Tibial artery (tissue), 4 donors: ENCODE measurements at regions not wholly inside any gene's neighbourhood (a gene's known extent, or its start where the extent isn't known, plus 50 kb on each side); places are given as distances from the start of the nearest gene placed in this dataset.

Experiments used
- DNase-seq, 2 donors: peaks; one replicate each; pipeline ENCODE4 v3.0.0-alpha.2; 2019
- H3K27ac ChIP-seq, 2 donors: fragments of 200-600 bp; sonication (generic) in 1 of 2; 1 replicate in 1 of 2; 2 replicates in 1 of 2; pipeline ENCODE4 v1.5.1; 2018 to 2019; ENCODE audit warnings: mild to moderate bottlenecking in 1 of 2
- H3K27me3 ChIP-seq, 2 donors: fragments of 200-600 bp; sonication (generic) in 1 of 2; one replicate each; pipeline versions ENCODE4 v1.5.1 to v1.6.0; 2016 to 2019
- H3K36me3 ChIP-seq, 3 donors: fragments of 200-600 bp; sonication (generic) in 2 of 3; one replicate each; pipeline ENCODE4 v1.5.1; 2016 to 2019; ENCODE audit warnings: mild to moderate bottlenecking in 2 of 3
- H3K4me1 ChIP-seq, 4 donors: fragments of 200-600 bp; sonication (generic) in 2 of 4; 1 replicate in 3 of 4; 2 replicates in 1 of 4; pipeline ENCODE4 v1.5.1; 2016 to 2019
- H3K4me3 ChIP-seq, 2 donors: fragments of 200-600 bp; sonication (generic) in 1 of 2; 1 replicate in 1 of 2; 2 replicates in 1 of 2; pipeline ENCODE4 v1.5.1; 2018 to 2019; ENCODE audit warnings: mild to moderate bottlenecking in 2 of 2
- H3K9me3 ChIP-seq, 3 donors: fragments of 200-600 bp; sonication (generic) in 1 of 3; one replicate each; pipeline ENCODE4 v1.5.1; 2016 to 2019
- intact Hi-C: fragments of 100-400 bp; cut with DNase I; formaldehyde crosslinking; loops from one replicate; pipeline ENCODE4 v1.15.0; 2023; ENCODE audit warnings: low total_unique reads
- TF ChIP-seq, protein P1 (sequence below), 2 experiments: fragments of 200-600 bp in 1 of 2; fragments of 450-650 bp in 1 of 2; IDR thresholded peaks; one replicate each; pipeline ENCODE4 v1.5.1; 2017 to 2019; ENCODE audit warnings: antibody characterized with exemption in 2 of 2, mild to moderate bottlenecking in 1 of 2, moderate library complexity in 1 of 2

DNA sequence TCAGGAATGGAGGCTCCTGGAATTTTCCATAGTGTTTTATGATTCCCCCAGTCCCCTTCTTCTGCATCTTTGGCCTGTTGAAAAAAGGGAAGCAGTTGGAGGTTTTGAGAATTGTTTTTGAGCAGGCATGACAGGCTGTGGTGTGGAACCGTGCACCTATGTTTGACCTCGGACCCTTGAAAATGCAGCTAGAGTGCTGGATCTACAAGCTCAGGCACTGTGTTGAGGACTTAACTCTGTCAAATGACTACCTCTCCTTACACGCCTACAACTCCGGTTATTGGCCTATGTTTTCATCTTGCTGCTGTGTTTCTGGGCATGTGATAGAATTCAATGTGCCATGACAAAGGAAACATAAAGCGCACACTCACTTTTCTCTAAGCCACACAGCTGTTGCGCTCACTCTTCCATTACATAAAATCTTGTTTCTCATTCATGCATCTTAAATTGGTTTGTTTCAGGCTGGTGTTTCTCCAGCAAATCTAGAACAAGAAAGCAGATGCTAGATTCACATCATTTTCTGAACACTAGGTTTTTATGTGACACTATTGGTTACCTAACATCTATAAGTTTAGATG lies 616.6 kb downstream of the FGF9 start:
- no peaks in the 10 kb centered on the region for H3K36me3 ChIP-seq
- H3K27me3 ChIP-seq = no peaks in the 10 kb centered on the region
- TF ChIP-seq, protein P1, sequence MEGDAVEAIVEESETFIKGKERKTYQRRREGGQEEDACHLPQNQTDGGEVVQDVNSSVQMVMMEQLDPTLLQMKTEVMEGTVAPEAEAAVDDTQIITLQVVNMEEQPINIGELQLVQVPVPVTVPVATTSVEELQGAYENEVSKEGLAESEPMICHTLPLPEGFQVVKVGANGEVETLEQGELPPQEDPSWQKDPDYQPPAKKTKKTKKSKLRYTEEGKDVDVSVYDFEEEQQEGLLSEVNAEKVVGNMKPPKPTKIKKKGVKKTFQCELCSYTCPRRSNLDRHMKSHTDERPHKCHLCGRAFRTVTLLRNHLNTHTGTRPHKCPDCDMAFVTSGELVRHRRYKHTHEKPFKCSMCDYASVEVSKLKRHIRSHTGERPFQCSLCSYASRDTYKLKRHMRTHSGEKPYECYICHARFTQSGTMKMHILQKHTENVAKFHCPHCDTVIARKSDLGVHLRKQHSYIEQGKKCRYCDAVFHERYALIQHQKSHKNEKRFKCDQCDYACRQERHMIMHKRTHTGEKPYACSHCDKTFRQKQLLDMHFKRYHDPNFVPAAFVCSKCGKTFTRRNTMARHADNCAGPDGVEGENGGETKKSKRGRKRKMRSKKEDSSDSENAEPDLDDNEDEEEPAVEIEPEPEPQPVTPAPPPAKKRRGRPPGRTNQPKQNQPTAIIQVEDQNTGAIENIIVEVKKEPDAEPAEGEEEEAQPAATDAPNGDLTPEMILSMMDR (IDR thresholded peaks at IDR 0.05) = no peak
- H3K9me3 ChIP-seq = no peaks in the 10 kb centered on the region
- intact Hi-C loops = no loop called here
- DNase-seq = no peak
- no peak overlapping the region for H3K27ac ChIP-seq
- H3K4me1 ChIP-seq = peaks cover 0 to 3% (median 0%) of the 10 kb centered on the region in 4 donors
- no peak overlapping the region for H3K4me3 ChIP-seq

DNA sequence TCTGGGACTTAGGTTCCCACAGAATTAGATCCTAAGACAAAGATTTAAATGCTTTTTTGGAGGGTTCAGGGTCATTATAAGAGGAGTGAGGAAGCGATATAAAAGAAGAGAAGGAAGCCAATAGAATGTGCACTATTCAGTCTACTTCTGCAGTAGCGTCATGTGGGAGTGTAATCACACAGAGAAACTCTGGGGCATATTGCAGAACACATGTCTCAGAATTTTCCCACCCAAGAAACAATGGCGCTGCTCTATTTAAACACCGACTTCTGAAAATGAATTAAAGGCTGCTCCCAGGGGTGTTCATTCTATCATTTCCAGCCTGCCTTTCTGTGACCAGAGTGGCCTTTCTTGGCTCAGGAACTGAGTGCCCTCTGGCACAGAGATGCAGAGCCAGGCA lies 617.6 kb downstream of the FGF9 start:
- intact Hi-C loops = no loop called here
- no peak for DNase-seq
- no peaks in the 10 kb centered on the region for H3K9me3 ChIP-seq
- no peak overlapping the region for H3K27ac ChIP-seq
- peaks cover 0 to 3% (median 0%) of the 10 kb centered on the region in 4 donors for H3K4me1 ChIP-seq
- H3K36me3 ChIP-seq = no peaks in the 10 kb centered on the region
- no peak overlapping the region for H3K4me3 ChIP-seq
- TF ChIP-seq, protein P1 (IDR thresholded peaks at IDR 0.05) = no peak
- H3K27me3 ChIP-seq = no peaks in the 10 kb centered on the region

DNA sequence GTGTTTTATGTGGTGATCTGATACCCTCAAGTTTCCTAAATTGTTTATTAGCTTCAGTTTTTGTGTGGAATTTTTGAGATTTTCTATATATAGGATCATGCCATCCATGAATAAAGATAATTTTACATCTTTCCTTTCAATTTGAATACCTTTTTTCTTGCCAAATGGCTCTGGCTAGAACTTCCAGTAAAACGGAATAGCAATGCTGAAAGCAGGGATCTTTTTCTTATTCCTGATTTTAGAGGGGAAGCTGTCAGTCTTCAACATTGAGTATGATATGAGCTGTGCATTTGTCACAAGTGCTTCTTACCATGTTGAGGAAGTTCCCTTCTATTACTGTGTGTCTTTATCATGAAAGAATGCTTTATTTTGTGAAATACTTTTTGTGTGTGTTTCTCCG lies 618.8 kb downstream of the FGF9 start:
- no peak overlapping the region for H3K4me3 ChIP-seq
- intact Hi-C loops = no loop called here
- peaks cover 0 to 3% (median 0%) of the 10 kb centered on the region in 4 donors for H3K4me1 ChIP-seq
- no peak for DNase-seq
- no peak overlapping the region for H3K27ac ChIP-seq
- no peaks in the 10 kb centered on the region for H3K9me3 ChIP-seq
- no peaks in the 10 kb centered on the region for H3K36me3 ChIP-seq
- no peaks in the 10 kb centered on the region for H3K27me3 ChIP-seq
- TF ChIP-seq, protein P1 (IDR thresholded peaks at IDR 0.05) = no peak

DNA sequence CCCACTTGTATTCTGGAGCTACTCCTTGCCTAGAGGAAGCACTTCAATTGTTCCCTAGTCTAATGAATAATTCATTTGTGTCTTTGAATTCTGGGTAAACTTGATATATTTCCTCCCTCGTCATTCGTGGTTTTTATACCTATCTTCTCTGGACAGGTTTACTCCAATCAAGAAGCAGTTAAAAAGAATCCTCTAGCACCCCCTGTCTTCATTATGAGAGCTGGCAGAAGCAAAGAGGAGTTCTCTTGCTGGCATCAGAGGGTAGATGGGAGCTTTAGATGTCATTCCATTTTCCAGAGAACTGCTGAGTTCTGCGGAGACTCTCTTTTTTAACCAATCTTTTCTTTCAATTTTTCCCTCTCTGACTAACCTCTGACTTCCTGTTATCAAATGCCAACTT lies 627.7 kb downstream of the FGF9 start:
- no peak overlapping the region for H3K4me3 ChIP-seq
- intact Hi-C loops = no loop called here
- peaks cover 0 to 9% (median 9%) of the 10 kb centered on the region in 3 donors for H3K9me3 ChIP-seq
- TF ChIP-seq, protein P1 (IDR thresholded peaks at IDR 0.05) = no peak
- DNase-seq = no peak
- no peaks in the 10 kb centered on the region for H3K27me3 ChIP-seq
- no peaks in the 10 kb centered on the region for H3K4me1 ChIP-seq
- no peaks in the 10 kb centered on the region for H3K36me3 ChIP-seq
- H3K27ac ChIP-seq = no peak overlapping the region

DNA sequence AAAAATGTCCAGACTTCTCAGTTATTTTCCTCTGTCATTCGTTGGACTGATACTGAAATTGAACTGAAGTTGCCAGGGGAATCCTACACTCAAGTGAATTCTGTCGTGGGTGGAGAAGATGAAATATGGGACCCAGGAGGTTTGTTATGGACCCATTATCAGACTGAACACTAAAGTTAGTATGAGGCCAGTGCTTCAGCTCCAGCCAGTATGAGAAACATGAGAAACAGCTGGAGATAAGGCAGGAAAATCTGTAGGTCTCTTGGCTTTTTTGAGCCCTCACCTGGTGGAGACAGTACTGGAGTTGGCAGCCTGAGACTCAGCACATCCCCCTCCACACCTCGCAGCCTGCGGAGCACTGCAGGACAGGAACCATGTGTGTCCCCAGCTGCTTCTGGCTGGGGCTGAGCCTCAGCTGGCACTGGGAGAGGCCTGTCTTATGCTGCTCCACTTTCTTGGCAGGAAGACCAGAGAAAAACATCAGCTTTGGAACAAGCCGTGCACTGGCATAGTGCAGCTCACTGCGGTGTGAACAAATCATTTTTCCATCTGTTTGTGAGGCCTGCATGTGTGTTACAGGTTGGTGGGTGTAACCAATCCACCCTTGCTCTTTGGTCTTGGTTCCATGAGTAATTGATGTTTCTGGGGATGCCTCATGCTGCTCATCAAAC lies 641.0 kb downstream of the FGF9 start:
- Histone ChIP-seq H3K36me3 (no peaks in the 10 kb centered on the region), H3K4me3 (no peak overlapping the region), H3K27me3 (no peaks in the 10 kb centered on the region), H3K4me1 (peaks cover 0 to 16% (median 4%) of the 10 kb centered on the region in 4 donors), H3K9me3 (no peaks in the 10 kb centered on the region), H3K27ac (peak overlapping the region; percentile 40 to 51)
- TF ChIP-seq, protein P1 (IDR thresholded peaks at IDR 0.05) = no peak
- intact Hi-C loops = no loop called here
- DNase-seq = peak; percentile 47 to 73
